LHCN-M2 (cell line): ENCODE measurements at regions not wholly inside any gene's neighbourhood (a gene's known extent, or its start where the extent isn't known, plus 50 kb on each side); places are given as distances from the start of the nearest gene placed in this dataset.

Experiments
- DNase-seq: peaks from one replicate; pipeline ENCODE4 v3.0.0-alpha.2; 2012; ENCODE audit warnings: low read depth

- no peak for DNase-seq
Measured at GRCh38 chr2:18934886-18935285, 345.5 kb upstream of the NT5C1B start.

- DNase-seq: no peak
Measured at GRCh38 chr2:18932853-18933252, 343.5 kb upstream of the NT5C1B start.

- DNase-seq: no peak
Measured at GRCh38 chr2:18930971-18931370, 341.6 kb upstream of the NT5C1B start.

GRCh38 chr2:18927525-18928232 lies 338.3 kb upstream of the NT5C1B start:
- DNase-seq: no peak

GRCh38 chr2:18926631-18927524 lies 337.5 kb upstream of the NT5C1B start:
- DNase-seq: peak; percentile 32

GRCh38 chr2:18925296-18925695 lies 335.9 kb upstream of the NT5C1B start:
- peak; percentile 92 for DNase-seq

GRCh38 chr2:18924886-18925285 lies 335.5 kb upstream of the NT5C1B start:
- DNase-seq: peak; percentile 69

- no peak for DNase-seq
Measured at GRCh38 chr2:18924386-18924785, 335.0 kb upstream of the NT5C1B start.

- DNase-seq: no peak
Measured at GRCh38 chr2:18922276-18922675, 332.9 kb upstream of the NT5C1B start.

- no peak for DNase-seq
Measured at GRCh38 chr2:18918280-18918679, 328.9 kb upstream of the NT5C1B start.

GRCh38 chr2:18915227-18915626 lies 325.9 kb upstream of the NT5C1B start:
- DNase-seq: no peak

GRCh38 chr2:18913512-18913911 lies 324.1 kb upstream of the NT5C1B start:
- DNase-seq: no peak

- no peak for DNase-seq
Measured at GRCh38 chr2:18912225-18912888, 323.0 kb upstream of the NT5C1B start.

GRCh38 chr2:18911416-18911815 lies 322.0 kb upstream of the NT5C1B start:
- no peak for DNase-seq

- DNase-seq: peak; percentile 91
Measured at GRCh38 chr2:18910843-18911242, 321.5 kb upstream of the NT5C1B start.

- DNase-seq: no peak
Measured at GRCh38 chr2:18907937-18908336, 318.6 kb upstream of the NT5C1B start.

GRCh38 chr2:18907508-18907907 lies 318.1 kb upstream of the NT5C1B start:
- DNase-seq: peak; percentile 23

GRCh38 chr2:18903750-18904149 lies 314.4 kb upstream of the NT5C1B start:
- peak; percentile 68 for DNase-seq

GRCh38 chr2:18901242-18901641 lies 311.9 kb upstream of the NT5C1B start:
- DNase-seq: no peak

GRCh38 chr2:18900691-18901141 lies 311.3 kb upstream of the NT5C1B start:
- DNase-seq: peak; percentile 48

- no peak for DNase-seq
Measured at GRCh38 chr2:18899725-18900124, 310.4 kb upstream of the NT5C1B start.

GRCh38 chr2:18898271-18898670 lies 308.9 kb upstream of the NT5C1B start:
- DNase-seq: no peak
